HK-2 (cell line): ENCODE measurements at regions not wholly inside any gene's neighbourhood (a gene's known extent, or its start where the extent isn't known, plus 50 kb on each side); places are given as distances from the start of the nearest gene placed in this dataset.

Source experiments
- DNase-seq: peaks from one replicate; pipeline ENCODE4 v3.0.0-alpha.2; 2018; ENCODE audit not compliant: unreplicated experiment

DNA sequence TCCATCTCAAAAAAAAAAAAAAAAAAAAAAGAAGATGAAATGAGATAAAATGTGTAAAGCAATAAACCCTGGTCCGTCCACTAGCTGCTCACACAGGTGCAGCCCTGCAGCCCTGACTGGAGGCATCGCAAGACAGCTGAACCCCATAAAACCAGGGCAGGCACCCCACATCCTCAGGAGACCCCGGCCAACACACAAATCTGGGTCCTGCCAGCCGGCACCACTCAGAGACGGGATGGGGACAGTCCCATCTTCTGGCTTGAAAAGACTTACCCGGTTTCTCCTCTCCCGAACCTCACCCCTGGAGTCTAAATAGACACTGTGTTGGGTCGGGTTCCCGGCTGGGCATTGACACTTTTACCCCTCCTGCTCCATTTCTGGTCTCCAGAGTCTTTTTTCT lies 52.7 kb upstream of the TNRC6C start:
- DNase-seq, result no peak

DNA sequence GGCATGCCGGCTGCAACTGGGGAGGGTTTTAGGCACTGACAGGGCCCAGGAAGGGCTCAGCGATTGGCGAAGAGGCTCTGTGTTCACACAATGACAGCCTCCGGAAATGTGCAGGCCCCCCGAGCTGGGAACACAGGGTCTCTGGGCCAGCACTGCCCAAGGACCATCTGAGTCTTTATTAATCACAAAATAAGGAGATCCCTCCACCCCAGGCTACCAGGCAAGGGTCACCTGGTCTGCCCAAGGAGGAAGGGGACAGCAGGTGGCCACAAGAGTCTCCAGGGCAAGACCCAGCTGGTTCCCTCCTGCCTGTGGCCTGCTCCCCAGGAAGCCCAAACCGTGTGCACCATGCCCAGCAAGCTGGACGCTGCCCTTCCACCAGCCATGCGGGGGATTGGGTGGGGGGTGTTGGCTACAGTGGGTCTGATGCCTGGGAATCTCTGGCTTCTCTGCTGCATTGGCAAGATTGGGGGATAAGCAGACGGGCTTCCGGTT lies 52.1 kb upstream of the TNRC6C start:
- DNase-seq, result no peak

DNA sequence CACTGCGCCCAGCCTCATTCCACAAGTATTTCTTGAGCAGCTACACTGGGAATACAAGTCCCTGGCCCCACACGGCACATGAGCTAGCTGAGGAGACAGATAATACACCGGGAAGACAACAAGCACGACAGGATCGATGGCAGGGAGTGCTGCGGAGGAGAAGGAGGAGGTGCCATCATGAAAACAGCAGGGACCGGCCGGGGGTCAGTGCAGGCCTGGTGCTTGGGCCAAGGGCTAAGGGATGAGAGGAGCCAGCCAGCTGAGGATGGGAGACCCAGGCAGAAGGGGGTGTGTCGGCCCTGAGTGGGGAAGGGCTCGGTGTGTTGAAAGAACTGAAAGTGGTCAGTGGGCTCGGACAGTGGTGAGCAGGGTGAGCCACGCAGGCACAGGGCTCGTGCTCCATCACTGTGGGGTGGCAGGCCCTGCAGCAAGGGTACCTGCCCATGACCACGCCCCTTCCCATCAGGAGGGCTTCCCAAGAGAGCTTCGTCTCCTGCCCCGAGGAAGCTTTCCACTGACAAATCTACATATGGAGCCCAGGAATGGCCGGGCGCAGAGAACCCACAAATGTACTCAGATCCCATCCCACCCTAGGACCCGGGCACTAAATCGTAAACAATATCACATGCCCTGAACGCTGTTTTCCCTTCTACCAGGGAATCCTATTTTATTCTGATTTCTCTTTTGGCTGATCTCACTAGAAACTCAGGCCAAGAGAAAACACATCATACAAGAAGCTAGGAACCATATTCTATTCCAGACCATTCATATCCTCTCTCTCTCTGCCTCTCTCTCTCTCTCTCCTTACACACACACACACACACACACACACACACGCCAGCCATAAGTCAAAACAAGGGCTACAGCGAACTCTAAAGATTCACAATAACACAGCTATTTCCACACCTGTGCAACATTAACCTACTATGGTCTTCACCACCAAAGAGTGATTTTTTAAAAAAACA lies 50.7 kb upstream of the TNRC6C start:
- no peak for DNase-seq

DNA sequence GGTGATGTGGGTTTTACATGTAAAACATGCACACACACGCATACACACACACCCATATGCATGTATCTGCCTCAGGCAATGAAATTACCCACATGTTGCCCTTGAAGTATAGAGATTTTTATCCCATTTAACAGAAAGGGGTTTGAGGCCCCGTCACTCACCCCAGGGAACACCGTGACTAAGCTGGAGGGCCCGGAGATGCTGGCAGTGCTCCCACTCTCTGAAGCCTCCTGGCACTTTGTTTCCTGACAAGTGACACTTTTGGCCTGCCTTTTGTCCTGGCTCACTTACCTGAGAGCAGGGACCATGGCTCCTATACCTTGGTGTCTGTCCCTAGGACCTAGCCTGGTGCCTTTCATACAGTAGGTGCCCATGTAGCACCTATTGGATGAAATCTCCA lies 50.0 kb upstream of the TNRC6C start:
- no peak for DNase-seq
